Gastrocnemius medialis (tissue), 4 donors: ENCODE measurements at regions not wholly inside any gene's neighbourhood (a gene's known extent, or its start where the extent isn't known, plus 50 kb on each side); places are given as distances from the start of the nearest gene placed in this dataset.

Experiments
- ATAC-seq, 2 donors: fragments of 150-250 bp; one replicate each; pipeline ENCODE4 v1.9.1; 2016
- DNase-seq, 2 donors: peaks; one replicate each; pipeline ENCODE4 v3.0.0-alpha.2; 2019
- H3K27ac ChIP-seq, 4 donors: fragments of 200-600 bp; sonication (generic); 1 replicate in 1 of 4; 2 replicates in 3 of 4; pipeline ENCODE4 v1.5.1; 2016 to 2018; ENCODE audit warnings: mild to moderate bottlenecking in 2 of 4, moderate library complexity in 1 of 4
- H3K27me3 ChIP-seq, 3 donors: fragments of 200-600 bp; sonication (generic) in 2 of 3; 1 replicate in 1 of 3; 2 replicates in 2 of 3; pipeline versions ENCODE4 v1.5.1 to v1.6.0; 2016 to 2019; ENCODE audit warnings: mild to moderate bottlenecking in 1 of 3, moderate library complexity in 1 of 3
- H3K36me3 ChIP-seq, 2 donors: fragments of 200-600 bp; sonication (generic) in 1 of 2; one replicate each; pipeline ENCODE4 v1.5.1; 2017 to 2018
- H3K4me1 ChIP-seq, 2 donors: fragments of 200-600 bp; sonication (generic) in 1 of 2; one replicate each; pipeline ENCODE4 v1.5.1; 2016 to 2017; ENCODE audit warnings: mild to moderate bottlenecking in 2 of 2
- H3K4me3 ChIP-seq, 4 donors: fragments of 200-600 bp; sonication (generic) in 3 of 4; 1 replicate in 1 of 4; 2 replicates in 3 of 4; pipeline ENCODE4 v1.5.1; 2016 to 2019; ENCODE audit warnings: mild to moderate bottlenecking in 2 of 4
- H3K9me3 ChIP-seq, 3 donors: fragments of 200-600 bp; sonication (generic) in 2 of 3; 1 replicate in 1 of 3; 2 replicates in 2 of 3; pipeline ENCODE4 v1.5.1; 2016 to 2019
- CTCF ChIP-seq, 5 experiments: fragments of 450-650 bp in 3 of 5; fragments of 200-600 bp in 2 of 5; sonication (generic) in 2 of 5; IDR thresholded peaks in 4 of 5; conservative IDR thresholded peaks in 1 of 5; 1 replicate in 4 of 5; 2 replicates in 1 of 5; pipeline ENCODE4 v1.5.1; 2016 to 2019; ENCODE audit warnings: antibody characterized with exemption in 5 of 5, mild to moderate bottlenecking in 3 of 5, moderate library complexity in 3 of 5
- POLR2A ChIP-seq, 2 donors: fragments of 450-650 bp; IDR thresholded peaks; one replicate each; pipeline ENCODE4 v1.6.1; 2017; ENCODE audit warnings: antibody characterized with exemption in 2 of 2, mild to moderate bottlenecking in 2 of 2, moderate library complexity in 2 of 2
- in situ Hi-C, 4 donors: fragments of 200-750 bp; cut with MboI; loops; one replicate each; pipeline versions ENCODE4 v1.15.0 to v1.8.0; 2017; ENCODE audit warnings: low sequenced_read_pairs in 4 of 4
- intact Hi-C: fragments of 100-400 bp; cut with DNase I; formaldehyde crosslinking; loops from one replicate; pipeline ENCODE4 v1.15.1; 2023; ENCODE audit warnings: low total_unique reads

DNA sequence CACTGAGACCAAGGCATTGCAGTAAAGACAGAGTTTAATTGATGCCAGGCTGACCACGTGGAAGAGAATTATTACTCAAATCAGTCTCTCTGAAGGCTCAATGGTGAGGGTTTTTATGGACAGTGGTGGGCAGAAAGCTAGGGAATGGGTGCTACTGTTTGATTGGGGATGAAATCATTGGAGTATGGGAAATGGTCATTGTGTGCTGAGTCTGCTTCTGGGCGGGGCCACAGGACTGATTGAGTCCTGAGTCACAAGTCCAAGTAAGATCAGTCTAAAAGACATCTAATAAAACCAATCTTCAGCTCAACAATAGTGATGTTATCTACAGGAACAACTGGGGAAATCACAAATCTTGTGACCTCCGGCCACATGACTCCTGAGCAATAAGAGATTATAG lies 868.4 kb downstream of the SORCS3 start:
- TF ChIP-seq CTCF (IDR thresholded peaks at IDR 0.05 in 4 of 5, conservative IDR thresholded peaks at IDR 0.05 in 1 of 5), result no peak
- TF ChIP-seq POLR2A (IDR thresholded peaks at IDR 0.05), result no peak
- no peaks in the 10 kb centered on the region for H3K36me3 ChIP-seq
- in situ Hi-C loops, result no loop called here

GRCh38 chr10:105506262-105506661 lies 865.2 kb downstream of the SORCS3 start:
- TF ChIP-seq POLR2A (IDR thresholded peaks at IDR 0.05) (no peak), CTCF (IDR thresholded peaks at IDR 0.05 in 4 of 5, conservative IDR thresholded peaks at IDR 0.05 in 1 of 5) (no peak)
- DNase-seq, result no peak
- Histone ChIP-seq H3K4me1 (no peaks in the 10 kb centered on the region), H3K4me3 (no peak overlapping the region), H3K27me3 (no peaks in the 10 kb centered on the region), H3K36me3 (no peaks in the 10 kb centered on the region), H3K9me3 (no peaks in the 10 kb centered on the region), H3K27ac (no peak overlapping the region)
- intact Hi-C loops (no loop called here), in situ Hi-C loops (no loop called here)
- no peak for ATAC-seq

More for the DNA sequence above, 868.4 kb downstream of the SORCS3 start:
- no peak for DNase-seq
- no peak for ATAC-seq
- intact Hi-C loops, result no loop called here
- Histone ChIP-seq H3K9me3 (no peaks in the 10 kb centered on the region), H3K4me3 (no peak overlapping the region), H3K27me3 (no peaks in the 10 kb centered on the region), H3K4me1 (no peaks in the 10 kb centered on the region), H3K27ac (no peak overlapping the region)

DNA sequence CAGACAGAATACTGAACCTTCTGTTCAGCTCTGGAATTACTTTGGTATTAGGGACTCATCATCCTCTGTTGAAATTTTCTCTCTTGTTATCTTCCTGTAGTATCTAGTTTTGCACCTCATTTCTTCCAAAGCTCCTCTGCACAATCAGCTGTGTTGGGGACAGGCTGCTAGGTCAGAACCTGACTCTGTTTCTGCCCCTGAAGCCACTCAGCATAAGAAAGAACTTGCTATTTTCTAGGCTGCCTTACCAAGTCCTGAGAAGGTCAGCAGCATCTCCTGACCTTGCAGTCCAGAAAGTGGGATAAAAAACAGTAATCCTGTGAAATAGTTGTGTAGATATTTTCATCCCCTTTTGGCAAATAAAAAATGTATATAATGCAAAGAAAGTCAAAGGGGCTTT lies 862.6 kb downstream of the SORCS3 start:
- ATAC-seq (no peak), DNase-seq (no peak)
- H3K9me3 ChIP-seq, result no peaks in the 10 kb centered on the region
- H3K27me3 ChIP-seq, result no peaks in the 10 kb centered on the region
- no peaks in the 10 kb centered on the region for H3K36me3 ChIP-seq
- no peak overlapping the region for H3K4me3 ChIP-seq
- intact Hi-C loops, result no loop called here
- in situ Hi-C loops, result no loop called here
- TF ChIP-seq CTCF (IDR thresholded peaks at IDR 0.05 in 4 of 5, conservative IDR thresholded peaks at IDR 0.05 in 1 of 5) (no peak), POLR2A (IDR thresholded peaks at IDR 0.05) (no peak)
- no peaks in the 10 kb centered on the region for H3K4me1 ChIP-seq
- H3K27ac ChIP-seq, result no peak overlapping the region

GRCh38 chr10:105502058-105502457 lies 861.0 kb downstream of the SORCS3 start:
- H3K27ac ChIP-seq, result no peak overlapping the region
- H3K9me3 ChIP-seq, result no peaks in the 10 kb centered on the region
- DNase-seq, result no peak
- no peaks in the 10 kb centered on the region for H3K4me1 ChIP-seq
- no peak for ATAC-seq
- in situ Hi-C loops, result no loop called here
- no peaks in the 10 kb centered on the region for H3K36me3 ChIP-seq
- TF ChIP-seq POLR2A (IDR thresholded peaks at IDR 0.05), result no peak
- TF ChIP-seq CTCF (IDR thresholded peaks at IDR 0.05 in 4 of 5, conservative IDR thresholded peaks at IDR 0.05 in 1 of 5), result no peak
- no peaks in the 10 kb centered on the region for H3K27me3 ChIP-seq
- intact Hi-C loops, result no loop called here
- H3K4me3 ChIP-seq, result no peak overlapping the region

- H3K27ac ChIP-seq, result no peak overlapping the region
- intact Hi-C loops, result no loop called here
- no peak for DNase-seq
- H3K4me1 ChIP-seq, result no peaks in the 10 kb centered on the region
- no peak for ATAC-seq
- H3K36me3 ChIP-seq, result no peaks in the 10 kb centered on the region
- H3K27me3 ChIP-seq, result no peaks in the 10 kb centered on the region
- in situ Hi-C loops, result no loop called here
- H3K4me3 ChIP-seq, result no peak overlapping the region
- TF ChIP-seq POLR2A (IDR thresholded peaks at IDR 0.05) (no peak), CTCF (IDR thresholded peaks at IDR 0.05 in 4 of 5, conservative IDR thresholded peaks at IDR 0.05 in 1 of 5) (no peak)
- H3K9me3 ChIP-seq, result no peaks in the 10 kb centered on the region
These were observed 853.9 kb downstream of the SORCS3 start for GRCh38 chr10:105494944-105495343.
